ENCODE measurements at regions not wholly inside any gene's neighbourhood (a gene's known extent, or its start where the extent isn't known, plus 50 kb on each side); places are given as distances from the start of the nearest gene placed in this dataset.

DNA sequence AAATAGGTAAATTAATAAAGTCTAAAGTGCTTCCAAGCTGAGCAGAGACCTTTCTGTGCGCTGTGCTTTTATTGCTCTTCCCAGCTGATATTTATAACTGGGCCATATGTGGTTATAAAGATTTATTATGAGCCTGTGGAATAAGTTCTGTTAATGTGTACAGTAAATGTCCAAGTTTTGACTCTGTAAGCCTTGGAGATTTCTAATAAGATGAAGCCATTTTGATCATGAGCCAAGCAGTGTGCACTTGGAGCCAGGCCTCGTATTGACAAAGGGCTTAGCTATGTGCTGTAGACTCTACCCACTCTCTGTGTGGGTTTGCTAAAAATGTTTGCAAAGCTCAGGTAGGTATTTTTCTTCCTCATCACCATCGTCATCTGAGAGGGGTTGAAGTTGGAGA lies 361.1 kb downstream of the FOXA2 start:
- TF ChIP-seq RXRA (IDR thresholded peaks at IDR 0.05; ENCODE audit: insufficient read depth, low read depth, low read length) (no peak), POLR2A (IDR thresholded peaks at IDR 0.05; ENCODE audit: control extremely low read depth in 1 of 2, low read depth in 2 of 2, low read length in 2 of 2) (no peak), ZNF274 (IDR thresholded peaks at IDR 0.05; ENCODE audit: borderline replicate concordance, extremely low read depth, low read length) (no peak)

All from H1 (cell line).